Breast epithelium (tissue), 3 donors: ENCODE measurements at regions not wholly inside any gene's neighbourhood (a gene's known extent, or its start where the extent isn't known, plus 50 kb on each side); places are given as distances from the start of the nearest gene placed in this dataset.

Experiments
- POLR2A ChIP-seq: fragments of 450-650 bp; IDR thresholded peaks from one replicate; pipeline ENCODE4 v1.6.1; 2016; ENCODE audit warnings: antibody characterized with exemption, mild to moderate bottlenecking, moderate library complexity
- TF ChIP-seq, protein P1 (sequence below), 3 donors: fragments of 450-650 bp; IDR thresholded peaks; one replicate each; pipeline ENCODE4 v1.5.1; 2016 to 2017; ENCODE audit warnings: antibody characterized with exemption in 3 of 3, mild to moderate bottlenecking in 3 of 3, moderate library complexity in 3 of 3

DNA sequence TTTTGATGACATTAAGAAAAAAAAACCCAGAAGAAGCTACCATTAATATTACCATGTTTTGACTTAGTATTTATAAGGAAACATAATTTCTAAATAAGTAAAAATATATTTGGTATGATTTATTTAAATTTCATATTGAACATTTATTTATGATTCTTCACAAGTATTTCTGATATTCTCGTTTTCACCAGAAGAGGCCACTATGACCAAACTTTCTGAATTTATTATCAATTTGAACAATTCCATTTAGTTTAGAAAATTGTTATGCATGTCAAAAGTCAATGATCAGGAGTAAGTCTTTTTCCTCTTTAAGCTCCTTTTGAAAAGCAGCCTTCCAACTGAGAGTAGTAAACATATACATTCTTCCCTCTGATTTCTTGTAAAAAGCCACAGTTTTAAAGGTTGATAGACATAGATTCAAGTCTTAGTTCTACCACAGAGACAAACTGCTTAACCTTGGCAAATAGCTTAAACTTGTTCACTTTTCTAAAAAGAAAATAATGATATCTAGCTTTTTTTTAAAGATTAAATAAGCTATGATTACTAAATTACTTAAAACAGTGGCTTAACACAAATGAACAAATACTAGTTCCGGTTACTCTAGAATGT is 329.9 kb downstream of the TRIB2 start:
- TF ChIP-seq, protein P1, sequence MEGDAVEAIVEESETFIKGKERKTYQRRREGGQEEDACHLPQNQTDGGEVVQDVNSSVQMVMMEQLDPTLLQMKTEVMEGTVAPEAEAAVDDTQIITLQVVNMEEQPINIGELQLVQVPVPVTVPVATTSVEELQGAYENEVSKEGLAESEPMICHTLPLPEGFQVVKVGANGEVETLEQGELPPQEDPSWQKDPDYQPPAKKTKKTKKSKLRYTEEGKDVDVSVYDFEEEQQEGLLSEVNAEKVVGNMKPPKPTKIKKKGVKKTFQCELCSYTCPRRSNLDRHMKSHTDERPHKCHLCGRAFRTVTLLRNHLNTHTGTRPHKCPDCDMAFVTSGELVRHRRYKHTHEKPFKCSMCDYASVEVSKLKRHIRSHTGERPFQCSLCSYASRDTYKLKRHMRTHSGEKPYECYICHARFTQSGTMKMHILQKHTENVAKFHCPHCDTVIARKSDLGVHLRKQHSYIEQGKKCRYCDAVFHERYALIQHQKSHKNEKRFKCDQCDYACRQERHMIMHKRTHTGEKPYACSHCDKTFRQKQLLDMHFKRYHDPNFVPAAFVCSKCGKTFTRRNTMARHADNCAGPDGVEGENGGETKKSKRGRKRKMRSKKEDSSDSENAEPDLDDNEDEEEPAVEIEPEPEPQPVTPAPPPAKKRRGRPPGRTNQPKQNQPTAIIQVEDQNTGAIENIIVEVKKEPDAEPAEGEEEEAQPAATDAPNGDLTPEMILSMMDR (IDR thresholded peaks at IDR 0.05): no peak
- no peak for TF ChIP-seq POLR2A
